ENCODE measurements at regions not wholly inside any gene's neighbourhood (a gene's known extent, or its start where the extent isn't known, plus 50 kb on each side); places are given as distances from the start of the nearest gene placed in this dataset.
A peak's percentile ranks its signal among the peaks of the same experiment; 100 is the strongest.

DNA sequence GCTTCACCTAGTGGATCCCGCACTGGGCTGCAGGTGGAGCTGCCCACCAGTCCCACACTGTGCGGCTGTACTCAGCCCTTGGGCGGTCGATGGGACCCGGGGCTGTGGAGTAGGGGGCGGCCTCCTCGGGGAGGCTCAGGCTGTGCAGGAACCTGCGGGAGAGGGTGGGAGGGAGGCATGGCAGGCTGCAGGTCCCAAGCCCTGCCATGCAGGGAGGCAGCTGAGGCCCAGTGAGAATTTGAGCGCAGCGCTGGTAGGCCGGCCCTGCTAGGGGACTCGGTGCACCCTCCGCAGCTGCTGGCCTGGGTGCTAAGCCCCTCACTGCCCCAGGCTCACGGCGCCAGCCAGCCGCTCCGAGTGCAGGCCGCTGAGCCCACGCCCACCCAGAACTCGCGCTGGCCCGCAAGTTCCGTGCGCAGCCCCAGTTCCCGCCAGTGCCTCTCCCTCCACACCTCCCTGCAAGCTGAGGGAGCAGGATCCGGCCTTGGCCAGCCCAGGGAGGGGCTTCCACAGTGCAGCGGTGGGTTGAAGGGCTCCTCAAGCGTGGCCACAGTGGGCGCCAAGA, 1407.6 kb downstream of the EPHA7 start:
- Histone ChIP-seq H3K4me3 (no peak overlapping the region), H3K4me1 (no peaks in the 10 kb centered on the region), H3K27me3 (no peaks in the 10 kb centered on the region), H3K36me3 (no peaks in the 10 kb centered on the region), H3K9me3 (peaks cover 0 to 11% (median 0%) of the 10 kb centered on the region in 12 donors), H3K27ac (no peak overlapping the region)
- DNase-seq (peak in 1 of 5 donors; percentile 37), ATAC-seq (peak in 1 of 4 donors; percentile 29)
- no peak for TF ChIP-seq POLR2A (IDR thresholded peaks at IDR 0.05)
- TF ChIP-seq, protein P1, sequence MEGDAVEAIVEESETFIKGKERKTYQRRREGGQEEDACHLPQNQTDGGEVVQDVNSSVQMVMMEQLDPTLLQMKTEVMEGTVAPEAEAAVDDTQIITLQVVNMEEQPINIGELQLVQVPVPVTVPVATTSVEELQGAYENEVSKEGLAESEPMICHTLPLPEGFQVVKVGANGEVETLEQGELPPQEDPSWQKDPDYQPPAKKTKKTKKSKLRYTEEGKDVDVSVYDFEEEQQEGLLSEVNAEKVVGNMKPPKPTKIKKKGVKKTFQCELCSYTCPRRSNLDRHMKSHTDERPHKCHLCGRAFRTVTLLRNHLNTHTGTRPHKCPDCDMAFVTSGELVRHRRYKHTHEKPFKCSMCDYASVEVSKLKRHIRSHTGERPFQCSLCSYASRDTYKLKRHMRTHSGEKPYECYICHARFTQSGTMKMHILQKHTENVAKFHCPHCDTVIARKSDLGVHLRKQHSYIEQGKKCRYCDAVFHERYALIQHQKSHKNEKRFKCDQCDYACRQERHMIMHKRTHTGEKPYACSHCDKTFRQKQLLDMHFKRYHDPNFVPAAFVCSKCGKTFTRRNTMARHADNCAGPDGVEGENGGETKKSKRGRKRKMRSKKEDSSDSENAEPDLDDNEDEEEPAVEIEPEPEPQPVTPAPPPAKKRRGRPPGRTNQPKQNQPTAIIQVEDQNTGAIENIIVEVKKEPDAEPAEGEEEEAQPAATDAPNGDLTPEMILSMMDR (IDR thresholded peaks at IDR 0.05) = no peak
- 90 to 96% (median 95%) methylated on average over 8 to 29 of the region's 29 CpGs for WGBS, 4 donors
- intact Hi-C loops (cut with DNase I) = no loop called here

DNA sequence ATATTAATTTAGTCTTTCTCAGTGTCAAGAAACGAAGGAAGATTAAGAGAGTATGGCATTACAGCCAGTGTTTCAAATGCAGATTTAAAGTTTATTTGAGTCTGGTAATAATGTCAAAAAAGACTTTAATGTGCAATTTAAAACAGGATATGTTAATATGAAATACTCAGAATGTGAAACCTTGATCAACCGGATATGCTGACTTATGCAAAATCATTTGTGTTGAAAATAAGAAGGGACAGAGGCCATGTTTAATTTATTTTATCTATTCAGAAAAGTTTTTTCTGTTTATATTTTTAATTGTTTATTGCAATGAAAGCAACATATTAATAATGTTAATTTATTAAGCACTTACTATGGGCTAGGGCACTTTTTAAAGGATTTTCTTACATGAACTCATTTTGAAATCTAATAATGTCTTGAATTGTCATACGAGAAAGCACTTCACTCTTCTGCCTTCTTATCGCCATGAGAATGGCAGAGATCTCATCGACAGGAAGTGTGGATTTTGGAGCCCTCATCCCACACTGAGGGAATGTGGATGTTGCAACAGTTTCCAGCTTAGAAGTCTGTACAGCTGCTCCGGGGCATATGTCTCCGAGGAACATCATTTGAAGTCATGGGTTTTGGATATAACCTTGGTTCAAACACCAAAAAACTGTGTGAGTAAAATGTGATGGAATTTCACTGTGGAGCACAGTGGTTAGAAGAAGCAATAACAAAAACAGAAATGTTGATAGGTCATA, 1410.4 kb downstream of the EPHA7 start:
- Histone ChIP-seq H3K4me1 (no peaks in the 10 kb centered on the region), H3K9me3 (peaks cover 0 to 11% (median 0%) of the 10 kb centered on the region in 12 donors), H3K36me3 (no peaks in the 10 kb centered on the region), H3K4me3 (no peak overlapping the region), H3K27ac (no peak overlapping the region), H3K27me3 (no peaks in the 10 kb centered on the region)
- no peak for ATAC-seq
- intact Hi-C loops (cut with DNase I) = no loop called here
- TF ChIP-seq, protein P1 (IDR thresholded peaks at IDR 0.05) = no peak
- TF ChIP-seq POLR2A (IDR thresholded peaks at IDR 0.05) = no peak
- no peak for DNase-seq
- 82 to 87% (median 85%) methylated on average over 7 of the region's 7 CpGs for WGBS, 4 donors

DNA sequence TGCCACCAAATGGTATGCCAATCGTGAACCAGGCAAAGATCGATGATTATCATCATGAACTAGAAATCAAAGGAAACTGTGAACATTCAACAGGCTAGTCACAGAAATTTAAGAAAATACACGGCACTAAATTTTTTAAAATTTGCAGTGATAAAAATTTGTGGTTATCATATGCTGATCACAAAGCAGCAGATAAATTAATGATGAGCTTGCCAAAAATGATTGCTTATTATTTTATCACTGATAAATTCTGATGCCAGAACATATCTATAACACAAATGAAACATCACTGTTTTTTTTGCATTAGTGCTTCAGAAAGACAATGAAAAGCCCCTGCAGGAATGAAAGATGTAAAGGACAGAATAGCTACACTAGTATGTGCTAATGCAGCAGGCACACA, 1413.2 kb upstream of the MAP3K7 start:
- H3K36me3 ChIP-seq = no peaks in the 10 kb centered on the region
- H3K9me3 ChIP-seq = peaks cover 0 to 5% (median 0%) of the 10 kb centered on the region in 12 donors
- ATAC-seq (no peak), DNase-seq (no peak)
- no peaks in the 10 kb centered on the region for H3K4me1 ChIP-seq
- H3K27ac ChIP-seq = no peak overlapping the region
- WGBS, 4 donors = 90 to 94% (median 91%) methylated on average over 3 of the region's 3 CpGs
- H3K4me3 ChIP-seq = no peak overlapping the region
- intact Hi-C loops (cut with DNase I) = no loop called here
- no peak for TF ChIP-seq POLR2A (IDR thresholded peaks at IDR 0.05)
- TF ChIP-seq, protein P1 (IDR thresholded peaks at IDR 0.05) = no peak
- no peaks in the 10 kb centered on the region for H3K27me3 ChIP-seq

DNA sequence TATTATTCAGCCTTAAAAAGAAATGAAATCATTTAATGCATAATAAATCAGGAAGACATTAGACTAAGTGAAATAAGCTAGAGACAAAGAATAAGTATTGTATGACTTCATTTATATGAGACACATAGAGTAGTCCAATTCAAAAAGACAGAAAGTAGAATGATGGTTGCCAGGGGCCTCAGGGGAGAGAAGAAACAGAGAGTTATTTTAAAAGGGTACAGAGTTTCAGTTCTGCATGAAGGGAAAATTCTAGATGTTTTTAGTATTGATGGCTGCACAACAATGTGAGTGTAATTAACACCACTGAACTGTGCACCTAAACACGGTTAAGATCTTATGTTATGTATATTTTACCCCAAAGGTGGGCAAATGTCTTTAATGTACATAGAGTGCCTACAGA, 1407.9 kb upstream of the MAP3K7 start:
- TF ChIP-seq, protein P1 (IDR thresholded peaks at IDR 0.05) = no peak
- TF ChIP-seq POLR2A (IDR thresholded peaks at IDR 0.05) = no peak
- no peak for ATAC-seq

More for the DNA sequence above, 1407.9 kb upstream of the MAP3K7 start:
- Histone ChIP-seq H3K9me3 (peaks cover 0 to 7% (median 0%) of the 10 kb centered on the region in 12 donors), H3K36me3 (no peaks in the 10 kb centered on the region), H3K4me3 (no peak overlapping the region), H3K27me3 (no peaks in the 10 kb centered on the region), H3K4me1 (no peaks in the 10 kb centered on the region), H3K27ac (no peak overlapping the region)
- WGBS, 4 donors = 44 to 93% (median 92%) methylated on average over 1 of the region's 1 CpG
- intact Hi-C loops (cut with DNase I) = no loop called here
- DNase-seq = no peak
